ENCODE measurements at regions not wholly inside any gene's neighbourhood (a gene's known extent, or its start where the extent isn't known, plus 50 kb on each side); places are given as distances from the start of the nearest gene placed in this dataset.

GRCh38 chr2:88831792-88832248 lies 140.3 kb downstream of the RPIA start:
- H2BK5ac ChIP-seq (ENCODE audit: insufficient read length, low read length): no peak overlapping the region
- H3K4me1 ChIP-seq (ENCODE audit: insufficient read depth, low read length): no peaks in the 10 kb centered on the region
- Mint-ChIP-seq H3K27me3 (ENCODE audit: low read depth) (peaks cover 2% of the 10 kb centered on the region), H3K9me3 (peaks cover 51 to 82% of the 10 kb centered on the region in 2 experiments), H3K36me3 (ENCODE audit: insufficient read depth in 1 of 3, low read depth in 3 of 3) (peaks cover 0 to 9% (median 0%) of the 10 kb centered on the region in 3 experiments; a peak in 3 of 7 replicates), H3K4me3 (no peak overlapping the region), H3K4me1 (no peaks in the 10 kb centered on the region), H3K27ac (no peak overlapping the region)
- H3K23ac ChIP-seq (ENCODE audit: insufficient read length, low read depth, low read length): no peak overlapping the region
- no peaks in the 10 kb centered on the region for H3K79me2 ChIP-seq (ENCODE audit: insufficient read depth, low read length)
- no peak overlapping the region for H4K5ac ChIP-seq (ENCODE audit: insufficient read length, low read depth, low read length)
- no peak overlapping the region for H3K4me2 ChIP-seq (ENCODE audit: insufficient read depth, insufficient read length, low read length)
- no peaks in the 10 kb centered on the region for H4K20me1 ChIP-seq (ENCODE audit: control insufficient read depth, insufficient read depth, insufficient read length)
- H3K27me3 ChIP-seq (ENCODE audit: insufficient read depth, low read length): no peaks in the 10 kb centered on the region
- no peaks in the 10 kb centered on the region for H3K9me3 ChIP-seq (ENCODE audit: control insufficient read depth, low read depth, low read length)
- H4K91ac ChIP-seq (ENCODE audit: insufficient read length, low read depth, low read length): no peak overlapping the region
- no peak overlapping the region for H4K8ac ChIP-seq (replicated peaks; ENCODE audit: insufficient read length, low read depth, low read length)
- H3K23me2 ChIP-seq (ENCODE audit: insufficient read length, low read depth, low read length, poor library complexity, severe bottlenecking): no peaks in the 10 kb centered on the region
- H2BK120ac ChIP-seq (ENCODE audit: low read depth, low read length, poor library complexity, severe bottlenecking): no peak overlapping the region
- no CpG with 5 or more reads among the region's 7 CpGs for WGBS (ENCODE audit: extremely low coverage, insufficient read length, low lambda C conversion rate)
- no peak overlapping the region for H3K18ac ChIP-seq (ENCODE audit: insufficient read length, low read depth, low read length)
- no peak overlapping the region for H3K56ac ChIP-seq (ENCODE audit: insufficient read length, low read depth, low read length)
- no peak overlapping the region for H2BK20ac ChIP-seq (ENCODE audit: low read depth, low read length, poor library complexity, severe bottlenecking)
- no peak for DNase-seq
- H2BK15ac ChIP-seq (ENCODE audit: low read depth, low read length): no peak overlapping the region
- no peak overlapping the region for H3K4ac ChIP-seq (ENCODE audit: low read depth, low read length)
- H3T11ph ChIP-seq (ENCODE audit: low read length): no peak overlapping the region
- no peak overlapping the region for H3K27ac ChIP-seq (ENCODE audit: insufficient read length, low read depth, low read length)
- H2AK5ac ChIP-seq (ENCODE audit: insufficient read length, low read length): no peak overlapping the region
- H2AFZ ChIP-seq (ENCODE audit: low read length): no peak overlapping the region
- H3K79me1 ChIP-seq (ENCODE audit: insufficient read depth, low read depth, low read length, poor library complexity, severe bottlenecking): no peaks in the 10 kb centered on the region
- TF ChIP-seq CTCF (conservative IDR thresholded peaks at IDR 0.05): peak; percentile 61
- H2BK12ac ChIP-seq (ENCODE audit: insufficient read length, low read depth, low read length): no peak overlapping the region
- H3K9ac ChIP-seq (ENCODE audit: extremely low read depth, insufficient read length, low read length): no peak overlapping the region
- no peak overlapping the region for H3K14ac ChIP-seq (ENCODE audit: insufficient read depth, low read length)
